H1 (cell line): ENCODE measurements at regions not wholly inside any gene's neighbourhood (a gene's known extent, or its start where the extent isn't known, plus 50 kb on each side); places are given as distances from the start of the nearest gene placed in this dataset.

Experiments
- BRCA1 ChIP-seq: IDR thresholded peaks from 2 replicates; pipeline ENCODE4 v1.6.1; 2012; ENCODE audit warnings: low read depth, low read length, improper control_type of control experiment
- E2F6 ChIP-seq: IDR thresholded peaks from 2 replicates; pipeline ENCODE4 v1.6.1; 2012; ENCODE audit warnings: inconsistent platforms
- KDM4A ChIP-seq: IDR thresholded peaks from one replicate; pipeline ENCODE4 v1.7.1; 2012; ENCODE audit warnings: low read depth, mild to moderate bottlenecking, moderate library complexity, low read length, inconsistent platforms; ENCODE audit not compliant: severe bottlenecking
- SUZ12 ChIP-seq: fragments of 200-600 bp; sonication (generic); IDR thresholded peaks from 2 replicates; pipeline ENCODE4 v1.6.1; 2012; ENCODE audit warnings: mild to moderate bottlenecking, inconsistent platforms, low read length, moderate library complexity, mixed read lengths
- TAF1 ChIP-seq: IDR thresholded peaks from 2 replicates; pipeline ENCODE4 v1.6.1; 2011; ENCODE audit warnings: mild to moderate bottlenecking, low read depth, low read length

- no peak for TF ChIP-seq KDM4A
- no peak for TF ChIP-seq BRCA1
- no peak for TF ChIP-seq SUZ12
- no peak for TF ChIP-seq TAF1
- no peak for TF ChIP-seq E2F6
Measured at GRCh38 chr5:115388240-115388639, 91.8 kb upstream of the CCDC112 start (continued).
